ENCODE measurements at regions not wholly inside any gene's neighbourhood (a gene's known extent, or its start where the extent isn't known, plus 50 kb on each side); places are given as distances from the start of the nearest gene placed in this dataset.

DNA sequence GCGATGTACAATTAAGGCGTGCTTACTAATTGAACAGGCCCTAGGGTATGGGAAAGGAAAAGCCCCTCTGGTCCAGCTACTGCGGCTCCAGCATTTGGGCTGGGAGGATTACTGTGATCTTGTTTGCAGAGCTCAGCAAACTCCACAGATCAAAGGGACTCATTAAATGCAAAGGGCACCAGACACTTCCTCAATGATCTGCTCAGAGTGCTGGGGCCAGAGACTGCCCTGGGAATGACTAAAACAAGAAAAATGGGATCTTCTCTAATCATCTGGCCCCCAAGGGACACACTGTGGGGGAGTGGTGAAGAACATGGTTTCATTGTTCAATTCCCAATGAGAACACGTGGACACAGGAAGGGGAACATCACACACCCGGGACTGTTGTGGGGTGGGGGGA lies 85.0 kb downstream of the MARCHF4 start:
- no peak for FAIRE-seq
- no peak for DNase-seq (ENCODE audit: insufficient read length, low spot score)

DNA sequence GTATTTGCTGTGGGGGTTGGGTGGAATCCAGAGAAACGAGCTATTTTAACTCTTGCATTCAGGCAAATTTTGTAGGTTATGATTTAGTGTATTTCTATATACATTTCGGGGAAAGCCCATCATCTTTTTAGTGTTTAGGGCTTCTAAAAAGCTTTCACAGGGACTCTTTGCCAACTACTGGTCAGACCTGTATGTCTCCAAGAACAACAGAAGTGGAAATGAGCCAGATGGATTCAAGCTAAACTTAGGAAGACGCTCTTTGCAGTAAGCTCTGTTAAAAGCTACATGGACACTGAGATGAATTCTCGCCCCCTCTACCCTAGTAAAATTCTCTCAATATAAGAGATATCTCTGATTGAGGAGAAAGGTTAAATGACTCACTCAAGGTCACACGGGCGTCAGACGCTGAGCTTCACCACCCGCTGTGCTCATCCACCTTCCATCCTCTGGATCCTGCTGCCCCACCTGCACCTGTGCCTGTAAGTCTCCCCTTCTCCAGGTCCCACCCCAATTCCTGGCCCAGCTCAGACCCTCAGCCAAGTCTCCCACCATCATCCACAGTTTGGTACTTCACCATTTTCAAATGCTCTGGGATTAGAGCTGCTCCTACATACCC lies 85.6 kb downstream of the MARCHF4 start:
- no peak for DNase-seq (ENCODE audit: insufficient read length, low spot score)
- no peak for FAIRE-seq

DNA sequence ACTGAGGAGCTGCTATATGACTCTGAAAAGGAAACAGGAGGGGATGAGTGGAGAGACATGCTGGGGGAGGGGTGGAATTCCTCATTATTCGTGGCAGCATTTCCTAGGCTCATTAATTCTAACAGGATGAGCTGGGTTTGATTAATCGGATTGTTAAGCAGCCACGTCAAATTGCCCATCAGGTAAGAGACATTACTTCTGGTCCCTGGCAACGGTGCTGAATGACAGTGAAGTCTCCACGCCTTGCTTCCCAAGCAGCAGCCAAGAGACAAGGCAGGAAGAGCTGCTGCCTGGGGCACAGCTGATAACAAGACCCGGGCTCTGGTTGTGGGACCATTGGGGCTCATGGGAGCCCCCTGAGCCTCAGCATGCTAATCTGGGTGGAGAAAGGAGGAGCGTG lies 86.6 kb downstream of the MARCHF4 start:
- DNase-seq (ENCODE audit: insufficient read length, low spot score) = no peak

DNA sequence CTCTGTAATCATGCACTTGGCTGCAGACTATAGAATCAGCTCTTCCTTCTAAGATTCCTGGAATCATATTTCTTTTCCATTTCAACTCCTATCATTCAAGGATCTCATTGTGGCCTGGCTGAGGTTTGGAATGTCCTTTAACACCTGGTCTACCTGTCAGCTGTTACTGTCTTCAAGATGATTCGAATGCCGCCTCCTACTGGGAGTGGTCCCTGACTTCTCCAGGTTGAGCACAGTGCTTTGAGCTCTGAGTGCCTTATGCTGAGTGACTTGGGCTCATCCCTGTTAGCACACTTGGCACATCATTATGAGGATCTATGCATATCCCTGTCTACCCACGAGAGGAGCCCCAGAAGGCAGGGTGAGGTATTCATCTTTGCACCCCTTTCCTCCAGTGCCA lies 87.6 kb downstream of the MARCHF4 start:
- DNase-seq (ENCODE audit: insufficient read length, low spot score) = no peak
- FAIRE-seq = no peak

More for the DNA sequence above, 86.6 kb downstream of the MARCHF4 start:
- FAIRE-seq = no peak

DNA sequence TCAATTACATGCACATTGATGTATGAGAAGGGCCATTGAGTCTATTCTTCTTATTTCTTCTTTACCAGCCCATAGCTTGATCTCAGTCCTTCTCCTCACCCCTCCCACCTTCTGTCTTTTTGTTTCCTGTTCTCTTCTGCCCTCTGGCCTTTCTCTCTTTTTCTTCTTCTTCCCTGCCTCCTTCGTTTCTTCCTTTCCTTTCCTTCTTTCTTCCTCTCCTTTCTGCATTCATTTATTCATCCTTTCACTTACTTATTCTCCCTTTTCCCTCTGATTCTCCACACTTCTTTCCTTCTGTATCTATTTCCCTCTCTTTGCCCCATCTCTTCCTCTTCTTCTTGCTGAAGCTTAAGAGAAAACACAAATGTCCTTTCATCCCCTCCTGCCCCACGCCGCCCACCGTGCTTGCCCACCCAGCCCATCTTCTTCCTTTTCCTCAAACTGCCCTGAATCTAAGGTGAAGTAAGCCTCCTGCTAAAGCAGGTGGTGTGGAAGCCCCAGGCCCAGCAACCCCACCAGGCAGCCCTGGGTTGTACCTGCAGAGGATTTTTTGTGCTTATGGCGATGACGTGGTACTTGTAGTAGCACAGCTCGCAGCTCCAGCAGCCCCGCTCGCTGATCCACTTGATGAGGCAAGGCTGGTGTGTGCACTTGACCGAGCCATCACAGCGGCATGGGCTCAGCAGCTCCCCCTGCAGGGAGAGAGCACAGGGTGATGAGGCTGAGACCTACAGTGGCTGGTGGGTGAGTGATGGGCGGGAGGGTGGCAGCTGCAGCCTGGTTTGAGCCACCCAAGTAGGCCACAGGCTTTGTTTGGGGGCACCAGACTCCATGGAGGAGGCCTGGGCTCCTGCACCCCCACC lies 89.0 kb downstream of the MARCHF4 start:
- no peak for FAIRE-seq
- peak; percentile 13 for DNase-seq (ENCODE audit: insufficient read length, low spot score)

DNA sequence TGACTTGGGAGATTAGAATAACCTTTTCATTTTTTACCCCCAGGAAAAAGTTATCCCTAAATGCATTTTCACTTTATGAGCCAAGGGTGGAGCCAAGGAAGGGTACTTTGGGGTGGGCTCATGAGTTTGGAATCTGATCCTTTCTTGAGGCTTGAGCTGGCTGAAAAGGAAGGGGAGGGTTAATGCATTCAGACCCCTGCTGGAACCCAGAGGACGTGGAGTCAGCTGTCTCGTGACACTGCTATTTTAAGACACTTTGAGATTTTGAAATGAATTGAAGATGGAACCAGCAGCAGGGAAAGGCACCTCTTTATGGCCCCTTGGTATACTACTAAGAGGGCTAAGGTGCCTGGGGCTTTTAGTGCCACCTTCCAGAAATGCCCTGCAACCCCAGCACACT lies 90.4 kb downstream of the MARCHF4 start:
- DNase-seq (ENCODE audit: insufficient read length, low spot score) (no peak), FAIRE-seq (no peak)

DNA sequence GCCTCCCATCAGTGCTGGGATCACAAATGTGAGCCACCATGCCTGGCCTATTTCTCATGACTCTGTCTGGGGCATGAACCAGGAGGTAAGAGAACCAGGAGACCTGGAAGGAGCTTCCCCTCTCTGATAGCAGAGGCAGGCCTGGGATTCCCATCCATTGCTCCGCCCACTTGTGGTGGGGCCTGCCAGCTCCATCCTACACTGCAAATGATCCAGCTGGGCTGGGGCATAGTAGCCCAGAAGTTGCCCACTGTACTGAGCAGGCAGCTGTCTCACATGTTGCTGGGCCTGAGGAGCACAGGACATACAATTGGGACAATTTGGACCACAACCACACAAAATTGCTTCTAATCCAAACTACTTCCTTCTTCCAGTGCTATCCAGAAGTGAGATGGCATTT lies 91.0 kb downstream of the MARCHF4 start:
- no peak for FAIRE-seq
- no peak for DNase-seq (ENCODE audit: insufficient read length, low spot score)

DNA sequence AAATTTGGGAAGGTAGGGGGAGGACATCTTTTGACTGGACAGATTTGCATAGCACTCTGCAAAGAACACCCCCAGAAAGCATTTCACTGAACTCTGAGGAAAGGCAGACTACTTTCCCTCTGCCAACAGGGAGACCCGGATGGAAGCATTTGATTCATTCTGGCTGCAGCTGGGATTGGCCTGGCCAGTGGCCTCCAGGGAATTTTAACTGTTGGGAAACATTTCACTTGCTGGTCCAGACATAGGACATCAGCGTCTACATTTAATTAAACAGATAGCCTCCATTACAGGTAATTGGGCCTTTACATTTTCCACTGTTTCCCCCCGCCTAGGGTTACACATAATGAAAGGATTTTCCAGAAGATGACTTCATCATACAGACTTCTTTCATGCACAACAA lies 92.8 kb downstream of the MARCHF4 start:
- FAIRE-seq (no peak), DNase-seq (ENCODE audit: insufficient read length, low spot score) (no peak)

DNA sequence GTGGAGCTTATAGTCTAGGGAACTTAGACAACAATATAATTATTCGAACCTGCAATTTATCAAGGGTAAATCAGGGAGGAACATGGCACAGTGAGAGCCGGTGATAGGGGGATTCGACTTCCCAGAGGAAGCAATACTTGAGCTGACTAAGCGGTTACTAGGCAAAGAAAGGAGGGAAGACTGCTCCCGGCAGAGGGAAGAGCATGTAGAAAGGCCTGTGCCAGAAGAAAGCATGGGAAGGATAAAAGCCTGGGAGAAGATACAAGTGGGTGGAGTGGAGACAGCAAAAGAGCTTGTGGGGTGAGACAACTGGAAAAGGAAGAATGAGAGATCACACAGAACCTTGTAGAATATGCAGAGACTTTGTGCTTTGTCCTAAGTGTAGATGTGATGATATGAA lies 93.3 kb downstream of the MARCHF4 start:
- DNase-seq (ENCODE audit: insufficient read length, low spot score) (no peak), FAIRE-seq (no peak)

DNA sequence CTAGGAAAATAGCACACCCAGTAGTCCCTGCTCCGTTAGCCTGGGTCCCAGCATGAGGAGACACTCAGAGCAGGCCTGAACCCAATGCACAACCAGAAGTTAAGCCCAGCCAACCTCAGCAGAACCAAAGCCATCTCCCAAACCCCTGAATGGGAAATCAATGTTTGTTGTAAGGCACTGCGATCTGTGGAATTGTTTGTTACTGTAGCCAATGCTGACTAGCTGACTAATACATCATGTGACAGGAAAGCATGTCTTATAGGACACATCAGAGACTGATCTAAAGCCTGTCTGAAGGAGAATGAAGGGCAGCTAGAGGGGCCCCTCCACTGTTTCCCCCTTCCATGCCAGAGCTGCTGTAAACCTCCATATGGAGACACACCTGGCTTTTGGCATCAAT lies 96.4 kb downstream of the MARCHF4 start:
- DNase-seq (ENCODE audit: insufficient read length, low spot score) = no peak
- FAIRE-seq = no peak

DNA sequence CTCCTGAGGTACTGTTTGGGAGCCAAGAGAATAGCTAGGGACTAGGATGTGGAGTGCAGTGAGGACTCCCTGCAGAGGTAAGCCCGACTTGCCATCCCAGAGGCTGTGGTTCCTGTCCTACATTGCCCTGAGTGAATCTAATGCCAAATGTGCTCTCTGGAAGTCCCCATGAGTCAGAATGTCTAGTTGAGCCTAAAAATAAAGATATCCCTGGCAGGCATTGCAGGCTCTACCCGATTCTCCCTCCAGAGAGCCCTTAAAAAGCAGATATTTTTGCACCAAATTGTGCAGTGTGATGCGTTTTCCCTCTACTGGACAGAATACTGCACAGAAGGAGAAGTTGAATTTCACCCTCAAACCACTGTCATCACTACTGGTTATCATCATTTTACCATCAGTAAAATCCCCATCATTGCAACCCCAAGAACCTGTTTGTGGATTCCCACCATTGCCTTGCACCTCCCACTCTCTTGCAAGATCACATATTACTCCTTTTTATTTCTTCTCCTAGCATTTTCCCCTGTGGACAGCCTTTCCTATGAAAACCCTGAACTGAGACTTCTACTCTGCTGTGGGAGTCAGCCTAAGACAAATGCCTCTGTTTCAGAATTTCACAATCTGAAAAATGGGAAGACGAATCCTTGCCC lies 98.0 kb downstream of the MARCHF4 start:
- DNase-seq (ENCODE audit: insufficient read length, low spot score) = no peak

DNA sequence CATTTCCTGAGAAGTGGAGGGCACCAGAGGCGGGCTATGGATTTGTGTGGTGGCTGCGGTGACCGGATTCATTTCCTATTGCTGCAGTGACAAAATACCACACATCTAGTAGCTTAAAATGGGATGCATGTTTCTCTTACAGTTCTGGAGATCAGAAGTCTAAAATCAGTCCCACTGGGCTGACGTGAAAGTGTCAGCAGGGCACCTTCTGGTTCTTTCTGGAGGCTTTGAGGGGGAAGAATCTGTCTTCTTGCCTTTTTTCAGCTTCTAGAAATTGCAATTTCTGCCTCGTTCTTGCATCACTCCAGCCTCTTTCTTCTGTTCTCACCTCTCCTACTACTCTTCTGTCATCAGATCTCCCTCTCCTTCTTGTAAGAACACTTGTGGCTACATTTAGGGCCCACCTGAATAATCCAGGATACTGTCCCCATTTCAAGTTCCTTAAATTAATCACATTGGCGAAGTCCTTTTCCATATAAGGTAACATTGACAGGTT lies 111.2 kb downstream of the MARCHF4 start:
- no peak for DNase-seq (ENCODE audit: insufficient read length, low spot score)
- FAIRE-seq = no peak

More for the DNA sequence above, 98.0 kb downstream of the MARCHF4 start:
- FAIRE-seq = no peak

DNA sequence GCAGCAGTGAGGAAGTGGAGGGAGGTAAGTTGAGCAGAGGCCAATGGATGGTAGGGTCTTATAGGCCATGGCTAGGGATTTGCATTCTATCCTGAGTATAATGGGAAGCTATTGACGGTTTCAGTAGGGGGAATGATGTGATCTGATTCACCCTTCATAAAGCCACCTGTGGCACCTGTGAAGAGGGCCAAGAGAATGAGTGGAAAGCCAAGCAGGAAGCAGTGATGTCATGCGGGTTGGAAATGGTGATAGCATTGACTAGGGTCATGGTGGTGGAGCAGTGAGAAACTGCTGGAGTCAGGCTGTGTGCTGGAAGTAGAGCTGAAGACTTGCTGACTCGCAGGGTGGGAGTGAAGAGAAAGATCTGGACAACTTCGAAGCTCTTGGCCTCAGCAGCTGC lies 111.7 kb downstream of the MARCHF4 start:
- DNase-seq (ENCODE audit: insufficient read length, low spot score) (no peak), FAIRE-seq (no peak)

DNA sequence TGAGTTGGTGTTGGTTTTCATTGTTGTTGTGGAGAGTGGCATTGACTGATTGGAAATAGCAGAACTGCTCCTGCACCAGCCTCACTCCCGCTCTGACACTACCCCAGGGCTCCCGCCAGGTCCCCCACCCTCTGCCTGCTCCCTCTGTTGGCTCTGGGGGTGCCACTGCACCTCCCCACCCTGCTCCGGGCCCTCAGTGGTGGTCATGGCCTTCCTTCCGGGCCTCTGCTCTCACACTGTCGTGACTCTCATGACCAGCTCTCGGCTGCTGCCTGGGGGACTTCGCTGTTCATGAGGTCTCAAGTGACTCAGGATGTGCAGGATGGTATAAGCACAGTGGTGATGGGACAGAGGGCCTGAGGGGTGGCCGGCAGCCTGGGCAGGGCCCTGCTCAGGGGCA lies 113.2 kb downstream of the MARCHF4 start:
- FAIRE-seq = no peak
- DNase-seq (ENCODE audit: insufficient read length, low spot score) = no peak

DNA sequence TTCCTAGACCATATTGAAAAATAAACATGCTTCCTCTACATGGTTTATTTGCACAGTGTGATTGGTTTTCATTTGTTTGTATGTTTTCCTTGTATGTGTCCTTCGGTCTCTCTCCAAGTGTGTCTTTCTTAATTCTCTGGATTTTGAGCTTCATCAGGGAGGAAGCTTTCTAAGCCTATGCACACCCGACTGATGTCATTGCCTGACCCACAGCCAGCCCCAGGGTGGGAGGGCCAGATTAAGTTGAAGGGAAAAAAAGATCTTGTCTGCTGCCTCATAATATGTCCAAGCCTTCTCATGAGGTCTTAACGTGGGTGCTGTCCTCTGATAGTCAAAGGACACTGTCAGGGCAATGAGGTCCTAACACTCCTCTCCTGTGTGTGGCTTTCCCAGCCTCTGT lies 115.2 kb downstream of the MARCHF4 start:
- no peak for FAIRE-seq
- DNase-seq (ENCODE audit: insufficient read length, low spot score) = no peak

Measured in GM19239 (cell line).